ENCODE measurements at regions not wholly inside any gene's neighbourhood (a gene's known extent, or its start where the extent isn't known, plus 50 kb on each side); places are given as distances from the start of the nearest gene placed in this dataset.

DNA sequence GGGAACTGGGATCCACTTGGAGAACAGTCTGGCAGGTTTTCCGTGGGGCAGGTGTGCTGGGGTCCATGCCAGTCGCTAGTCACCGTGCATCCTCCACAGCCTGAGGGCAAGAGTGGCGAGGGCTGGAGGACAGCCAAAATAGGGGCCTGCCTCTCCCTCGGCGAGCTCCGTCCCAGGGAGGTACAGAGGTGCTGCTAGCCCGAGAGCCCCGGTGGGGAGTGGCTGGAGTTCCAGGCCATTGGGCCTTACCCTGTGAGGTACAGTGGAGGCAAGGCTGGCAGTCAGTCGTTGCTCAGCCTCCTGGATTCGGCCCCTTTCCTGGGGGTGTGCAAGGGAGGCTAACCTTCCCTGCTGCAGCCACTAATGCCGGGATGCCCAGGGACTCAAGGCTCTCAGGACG, 406.6 kb downstream of the CMPK2 start (continued):
- TF ChIP-seq, protein P1, sequence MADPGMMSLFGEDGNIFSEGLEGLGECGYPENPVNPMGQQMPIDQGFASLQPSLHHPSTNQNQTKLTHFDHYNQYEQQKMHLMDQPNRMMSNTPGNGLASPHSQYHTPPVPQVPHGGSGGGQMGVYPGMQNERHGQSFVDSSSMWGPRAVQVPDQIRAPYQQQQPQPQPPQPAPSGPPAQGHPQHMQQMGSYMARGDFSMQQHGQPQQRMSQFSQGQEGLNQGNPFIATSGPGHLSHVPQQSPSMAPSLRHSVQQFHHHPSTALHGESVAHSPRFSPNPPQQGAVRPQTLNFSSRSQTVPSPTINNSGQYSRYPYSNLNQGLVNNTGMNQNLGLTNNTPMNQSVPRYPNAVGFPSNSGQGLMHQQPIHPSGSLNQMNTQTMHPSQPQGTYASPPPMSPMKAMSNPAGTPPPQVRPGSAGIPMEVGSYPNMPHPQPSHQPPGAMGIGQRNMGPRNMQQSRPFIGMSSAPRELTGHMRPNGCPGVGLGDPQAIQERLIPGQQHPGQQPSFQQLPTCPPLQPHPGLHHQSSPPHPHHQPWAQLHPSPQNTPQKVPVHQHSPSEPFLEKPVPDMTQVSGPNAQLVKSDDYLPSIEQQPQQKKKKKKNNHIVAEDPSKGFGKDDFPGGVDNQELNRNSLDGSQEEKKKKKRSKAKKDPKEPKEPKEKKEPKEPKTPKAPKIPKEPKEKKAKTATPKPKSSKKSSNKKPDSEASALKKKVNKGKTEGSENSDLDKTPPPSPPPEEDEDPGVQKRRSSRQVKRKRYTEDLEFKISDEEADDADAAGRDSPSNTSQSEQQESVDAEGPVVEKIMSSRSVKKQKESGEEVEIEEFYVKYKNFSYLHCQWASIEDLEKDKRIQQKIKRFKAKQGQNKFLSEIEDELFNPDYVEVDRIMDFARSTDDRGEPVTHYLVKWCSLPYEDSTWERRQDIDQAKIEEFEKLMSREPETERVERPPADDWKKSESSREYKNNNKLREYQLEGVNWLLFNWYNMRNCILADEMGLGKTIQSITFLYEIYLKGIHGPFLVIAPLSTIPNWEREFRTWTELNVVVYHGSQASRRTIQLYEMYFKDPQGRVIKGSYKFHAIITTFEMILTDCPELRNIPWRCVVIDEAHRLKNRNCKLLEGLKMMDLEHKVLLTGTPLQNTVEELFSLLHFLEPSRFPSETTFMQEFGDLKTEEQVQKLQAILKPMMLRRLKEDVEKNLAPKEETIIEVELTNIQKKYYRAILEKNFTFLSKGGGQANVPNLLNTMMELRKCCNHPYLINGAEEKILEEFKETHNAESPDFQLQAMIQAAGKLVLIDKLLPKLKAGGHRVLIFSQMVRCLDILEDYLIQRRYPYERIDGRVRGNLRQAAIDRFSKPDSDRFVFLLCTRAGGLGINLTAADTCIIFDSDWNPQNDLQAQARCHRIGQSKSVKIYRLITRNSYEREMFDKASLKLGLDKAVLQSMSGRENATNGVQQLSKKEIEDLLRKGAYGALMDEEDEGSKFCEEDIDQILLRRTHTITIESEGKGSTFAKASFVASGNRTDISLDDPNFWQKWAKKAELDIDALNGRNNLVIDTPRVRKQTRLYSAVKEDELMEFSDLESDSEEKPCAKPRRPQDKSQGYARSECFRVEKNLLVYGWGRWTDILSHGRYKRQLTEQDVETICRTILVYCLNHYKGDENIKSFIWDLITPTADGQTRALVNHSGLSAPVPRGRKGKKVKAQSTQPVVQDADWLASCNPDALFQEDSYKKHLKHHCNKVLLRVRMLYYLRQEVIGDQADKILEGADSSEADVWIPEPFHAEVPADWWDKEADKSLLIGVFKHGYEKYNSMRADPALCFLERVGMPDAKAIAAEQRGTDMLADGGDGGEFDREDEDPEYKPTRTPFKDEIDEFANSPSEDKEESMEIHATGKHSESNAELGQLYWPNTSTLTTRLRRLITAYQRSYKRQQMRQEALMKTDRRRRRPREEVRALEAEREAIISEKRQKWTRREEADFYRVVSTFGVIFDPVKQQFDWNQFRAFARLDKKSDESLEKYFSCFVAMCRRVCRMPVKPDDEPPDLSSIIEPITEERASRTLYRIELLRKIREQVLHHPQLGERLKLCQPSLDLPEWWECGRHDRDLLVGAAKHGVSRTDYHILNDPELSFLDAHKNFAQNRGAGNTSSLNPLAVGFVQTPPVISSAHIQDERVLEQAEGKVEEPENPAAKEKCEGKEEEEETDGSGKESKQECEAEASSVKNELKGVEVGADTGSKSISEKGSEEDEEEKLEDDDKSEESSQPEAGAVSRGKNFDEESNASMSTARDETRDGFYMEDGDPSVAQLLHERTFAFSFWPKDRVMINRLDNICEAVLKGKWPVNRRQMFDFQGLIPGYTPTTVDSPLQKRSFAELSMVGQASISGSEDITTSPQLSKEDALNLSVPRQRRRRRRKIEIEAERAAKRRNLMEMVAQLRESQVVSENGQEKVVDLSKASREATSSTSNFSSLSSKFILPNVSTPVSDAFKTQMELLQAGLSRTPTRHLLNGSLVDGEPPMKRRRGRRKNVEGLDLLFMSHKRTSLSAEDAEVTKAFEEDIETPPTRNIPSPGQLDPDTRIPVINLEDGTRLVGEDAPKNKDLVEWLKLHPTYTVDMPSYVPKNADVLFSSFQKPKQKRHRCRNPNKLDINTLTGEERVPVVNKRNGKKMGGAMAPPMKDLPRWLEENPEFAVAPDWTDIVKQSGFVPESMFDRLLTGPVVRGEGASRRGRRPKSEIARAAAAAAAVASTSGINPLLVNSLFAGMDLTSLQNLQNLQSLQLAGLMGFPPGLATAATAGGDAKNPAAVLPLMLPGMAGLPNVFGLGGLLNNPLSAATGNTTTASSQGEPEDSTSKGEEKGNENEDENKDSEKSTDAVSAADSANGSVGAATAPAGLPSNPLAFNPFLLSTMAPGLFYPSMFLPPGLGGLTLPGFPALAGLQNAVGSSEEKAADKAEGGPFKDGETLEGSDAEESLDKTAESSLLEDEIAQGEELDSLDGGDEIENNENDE (IDR thresholded peaks at IDR 0.05; ENCODE audit: insufficient replicate concordance, low read length): no peak
- TF ChIP-seq KDM1A (IDR thresholded peaks at IDR 0.05; ENCODE audit: borderline replicate concordance, low read length) (no peak), YY1 (IDR thresholded peaks at IDR 0.05; ENCODE audit: low read depth, low read length) (no peak), CREB1 (IDR thresholded peaks at IDR 0.05) (no peak), POU5F1 (IDR thresholded peaks at IDR 0.05; ENCODE audit: low read depth, low read length) (no peak)

Measured in H1 (cell line).